Fibroblast of villous mesenchyme (primary cell): ENCODE measurements at regions not wholly inside any gene's neighbourhood (a gene's known extent, or its start where the extent isn't known, plus 50 kb on each side); places are given as distances from the start of the nearest gene placed in this dataset.

Source experiments
- DNase-seq: peaks from one replicate; pipeline ENCODE4 v3.0.0-alpha.2; 2010; ENCODE audit warnings: low read depth
- H3K4me3 ChIP-seq: 2 replicates; pipeline ENCODE4 v1.5.1; 2011; ENCODE audit warnings: low read depth, mild to moderate bottlenecking, low read length
- CTCF ChIP-seq: IDR thresholded peaks from 2 replicates; pipeline ENCODE4 v1.5.1; 2012; ENCODE audit warnings: low read depth, mild to moderate bottlenecking, low read length; ENCODE audit not compliant: insufficient read depth

GRCh38 chr15:93451265-93451664, 362.3 kb upstream of the RGMA start:
- no peak overlapping the region for H3K4me3 ChIP-seq
- no peak for TF ChIP-seq CTCF
- DNase-seq: no peak

GRCh38 chr15:93449798-93450197, 360.8 kb upstream of the RGMA start:
- no peak overlapping the region for H3K4me3 ChIP-seq
- DNase-seq: no peak
- TF ChIP-seq CTCF: no peak

GRCh38 chr15:93438310-93438709, 349.3 kb upstream of the RGMA start:
- TF ChIP-seq CTCF: no peak
- DNase-seq: no peak
- no peak overlapping the region for H3K4me3 ChIP-seq

- no peak for DNase-seq
- TF ChIP-seq CTCF: no peak
- H3K4me3 ChIP-seq: no peak overlapping the region
These were observed 343.5 kb upstream of the RGMA start for GRCh38 chr15:93432474-93432873.

- TF ChIP-seq CTCF: no peak
- DNase-seq: no peak
These were observed 339.9 kb upstream of the RGMA start for GRCh38 chr15:93428807-93429351.

GRCh38 chr15:93428150-93428549, 339.1 kb upstream of the RGMA start:
- DNase-seq: no peak
- no peak for TF ChIP-seq CTCF
- H3K4me3 ChIP-seq: no peak overlapping the region

More at GRCh38 chr15:93428807-93429351, 339.9 kb upstream of the RGMA start:
- H3K4me3 ChIP-seq: no peak overlapping the region

GRCh38 chr15:93424131-93424530, 335.1 kb upstream of the RGMA start:
- H3K4me3 ChIP-seq: no peak overlapping the region

More at GRCh38 chr15:93424131-93424530, 335.1 kb upstream of the RGMA start:
- DNase-seq: no peak
- no peak for TF ChIP-seq CTCF
